Fibroblast of gingiva (primary cell): ENCODE measurements at regions not wholly inside any gene's neighbourhood (a gene's known extent, or its start where the extent isn't known, plus 50 kb on each side); places are given as distances from the start of the nearest gene placed in this dataset.

Experiments
- DNase-seq: peaks from one replicate; pipeline ENCODE4 v3.0.0-alpha.2; 2011; ENCODE audit warnings: low read depth

DNA sequence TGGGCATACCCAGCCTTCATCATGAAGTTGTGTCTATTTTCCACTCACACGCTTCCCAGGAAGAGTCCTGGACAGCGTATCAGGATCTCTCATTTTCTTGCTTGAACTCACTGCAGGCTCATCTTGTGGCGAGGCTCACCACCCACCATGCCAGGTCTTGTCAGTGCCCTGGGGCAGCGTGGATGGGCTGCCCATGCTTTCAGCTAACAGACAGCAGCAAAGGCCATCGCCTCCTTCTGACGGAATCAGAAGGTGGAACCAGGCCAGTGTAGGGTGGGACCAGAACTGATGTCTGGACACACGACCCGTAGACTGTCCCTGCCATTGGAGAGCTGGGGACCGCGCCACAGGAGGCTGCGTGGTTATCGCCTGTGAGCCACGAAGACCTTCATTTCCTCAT, 169.4 kb downstream of the FOXL1 start:
- DNase-seq: peak; percentile 40

DNA sequence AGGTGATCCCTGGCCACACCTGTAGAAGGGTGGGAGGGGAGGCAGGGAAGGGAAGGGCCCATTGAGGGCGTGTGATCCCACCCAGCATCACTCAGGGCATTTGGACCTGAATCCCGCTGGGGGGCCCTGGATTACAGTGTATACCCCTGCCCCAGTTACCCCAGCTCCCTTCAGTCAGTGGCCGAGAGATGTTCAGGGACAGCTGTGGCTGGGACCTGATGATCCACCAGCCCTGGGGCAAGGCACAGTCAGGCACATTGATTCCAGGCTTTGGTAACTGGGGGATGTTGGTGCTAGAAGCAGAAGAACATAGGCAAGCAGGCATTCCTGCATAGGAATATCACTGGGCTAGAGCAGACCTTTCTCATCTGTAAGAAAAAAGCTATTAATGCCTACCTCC, 170.3 kb downstream of the FOXL1 start:
- DNase-seq: no peak

DNA sequence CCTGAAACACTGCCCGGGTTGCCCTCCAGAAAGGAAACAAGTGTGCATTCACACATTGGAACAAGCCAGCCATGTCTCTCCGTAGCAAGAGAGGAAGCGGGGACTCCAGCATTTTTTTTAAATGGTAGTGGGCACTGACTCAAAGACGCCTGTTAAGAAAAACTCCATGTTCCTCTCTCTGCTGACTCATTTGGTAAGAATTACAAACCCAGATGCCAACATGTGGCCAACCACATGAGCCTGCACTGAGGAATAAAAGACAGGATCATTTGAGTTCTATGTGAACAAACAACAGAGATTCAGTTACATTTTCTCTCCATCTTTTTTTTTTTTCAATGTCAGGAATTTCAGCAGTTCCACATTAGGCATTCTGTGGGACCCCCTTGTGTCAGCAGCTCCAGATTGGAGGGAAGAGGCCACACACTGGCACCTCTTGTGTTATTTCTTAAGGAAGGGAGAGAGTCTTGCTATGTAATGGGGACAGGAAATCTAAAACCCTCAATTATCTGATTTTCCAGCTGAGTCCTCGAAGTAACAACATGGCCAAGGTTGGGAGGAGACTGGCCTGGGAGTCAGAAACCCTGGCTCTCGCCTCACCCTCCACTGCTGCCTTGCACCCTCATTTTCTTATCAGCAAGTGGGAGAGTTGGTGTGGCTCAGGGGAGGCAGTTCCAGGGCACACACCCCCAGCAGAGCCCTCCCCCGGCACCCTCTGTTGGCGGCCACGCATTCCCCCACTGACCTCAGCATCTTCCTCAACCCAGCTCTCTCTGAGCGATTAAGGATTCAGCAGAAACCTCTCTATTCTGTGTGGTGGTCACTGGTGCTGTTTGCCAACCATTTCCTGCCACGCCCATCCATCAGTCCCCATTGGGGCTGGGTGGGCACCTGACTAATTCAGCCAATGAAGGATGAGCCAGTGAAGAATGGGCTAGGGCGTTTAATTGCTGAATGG, 173.0 kb downstream of the FOXL1 start:
- peak; percentile 95 for DNase-seq

DNA sequence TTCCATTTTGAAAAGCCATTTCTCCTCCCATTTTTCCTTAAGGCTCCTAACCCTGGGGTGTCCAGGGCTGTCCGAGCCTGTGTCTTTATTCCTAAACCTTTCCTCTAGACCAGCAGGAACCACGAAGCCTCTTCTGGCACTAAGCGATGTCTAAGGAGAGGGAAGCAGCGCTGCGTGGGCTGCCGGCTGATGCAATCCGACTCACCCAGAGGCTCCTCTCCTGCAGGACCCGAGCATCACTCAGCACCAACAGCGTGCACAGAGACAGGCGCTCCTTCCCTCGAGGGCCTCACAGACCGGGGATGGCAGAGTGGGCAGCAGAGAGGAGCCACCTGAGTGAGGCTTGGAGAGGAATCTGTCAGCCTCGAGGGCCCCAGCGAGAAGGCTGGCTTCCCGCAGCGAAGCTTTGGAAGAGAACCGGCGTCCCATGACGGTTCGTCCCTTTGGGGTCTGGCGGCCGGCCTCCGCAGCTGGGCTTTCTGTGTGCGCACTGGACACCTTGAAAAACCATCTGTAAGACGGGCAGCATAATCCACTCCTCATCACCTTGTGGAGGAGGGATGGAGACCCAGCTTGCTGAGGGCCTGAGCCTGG, 174.3 kb downstream of the FOXL1 start:
- DNase-seq: no peak

DNA sequence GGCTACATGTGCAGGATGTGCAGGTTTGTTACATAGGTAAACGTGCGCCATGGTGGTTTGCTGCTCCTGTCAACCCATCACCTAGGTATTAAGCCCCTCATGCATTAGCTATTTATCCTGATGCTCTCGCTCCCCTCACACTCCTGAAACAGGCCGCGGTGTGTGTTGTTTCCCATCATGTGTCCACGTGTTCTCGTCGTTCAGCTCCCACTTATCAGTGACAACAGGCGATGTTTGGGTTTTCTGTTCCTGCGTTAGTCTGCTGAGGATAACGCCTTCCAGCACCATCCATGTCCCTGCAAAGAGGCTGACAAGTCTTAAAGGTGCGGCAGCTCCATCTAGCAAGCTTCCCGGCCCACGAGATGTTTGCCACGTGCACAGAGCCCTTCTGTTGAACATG, 175.1 kb downstream of the FOXL1 start:
- DNase-seq: no peak

DNA sequence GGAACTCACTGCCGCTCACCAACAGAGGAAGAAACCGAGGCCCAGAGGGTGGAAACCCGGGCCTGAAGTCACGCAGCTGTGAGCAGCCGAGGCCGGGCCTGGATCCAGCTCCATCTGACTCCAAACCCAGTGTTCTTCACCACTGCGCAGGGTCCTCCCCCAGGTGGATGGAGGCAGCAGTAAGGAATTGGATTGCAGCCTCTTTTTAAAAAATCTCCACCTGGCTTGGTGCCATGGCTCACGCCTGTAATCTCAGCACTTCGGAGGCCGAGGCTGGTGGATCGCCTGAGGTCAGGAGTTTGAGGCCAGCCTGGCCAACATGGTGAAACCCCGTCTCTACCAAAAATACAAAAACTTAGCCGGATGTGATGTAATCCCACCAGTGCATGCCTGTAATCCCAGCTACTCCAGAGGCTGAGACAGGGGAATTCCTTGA, 177.2 kb downstream of the FOXL1 start:
- DNase-seq: no peak

DNA sequence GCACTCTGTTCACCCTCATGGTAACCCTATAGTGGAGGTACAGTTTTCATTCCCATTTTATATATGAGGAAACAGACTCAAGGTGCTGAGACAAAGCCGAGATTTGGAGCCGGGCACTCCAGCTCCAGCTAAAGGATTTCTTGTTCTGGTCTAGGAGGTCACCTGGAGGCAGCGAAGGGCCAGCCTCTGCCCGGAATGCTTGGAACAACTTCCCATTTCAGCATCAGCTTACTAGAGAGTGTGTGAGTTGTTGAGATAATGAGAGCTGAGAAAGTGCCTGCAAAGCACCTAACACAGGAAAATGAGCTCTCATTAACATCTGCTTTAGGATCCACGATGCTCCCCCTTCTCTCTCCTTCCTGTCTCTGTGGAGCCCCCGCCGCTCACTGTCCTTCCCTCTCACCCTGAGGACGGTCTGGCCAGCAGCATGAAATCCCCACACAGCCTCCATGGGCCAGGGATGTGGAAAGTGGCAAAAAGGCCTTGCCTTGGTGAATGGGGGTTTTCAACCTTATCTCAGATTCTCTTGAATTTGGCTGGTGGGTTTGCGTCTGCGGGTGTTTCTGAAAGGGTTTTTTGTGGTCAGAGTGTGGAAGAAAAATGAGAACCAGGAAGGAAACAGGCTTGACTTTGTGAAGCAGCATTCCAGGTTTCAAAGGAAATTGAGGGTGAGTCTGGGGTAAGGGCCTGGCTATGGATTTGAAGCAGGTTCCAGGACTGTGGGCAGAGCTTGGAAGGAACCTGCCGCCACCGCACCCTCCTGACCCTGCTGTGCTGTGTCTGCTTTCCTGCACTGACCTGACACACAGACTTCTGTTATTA, 178.7 kb downstream of the FOXL1 start:
- no peak for DNase-seq

DNA sequence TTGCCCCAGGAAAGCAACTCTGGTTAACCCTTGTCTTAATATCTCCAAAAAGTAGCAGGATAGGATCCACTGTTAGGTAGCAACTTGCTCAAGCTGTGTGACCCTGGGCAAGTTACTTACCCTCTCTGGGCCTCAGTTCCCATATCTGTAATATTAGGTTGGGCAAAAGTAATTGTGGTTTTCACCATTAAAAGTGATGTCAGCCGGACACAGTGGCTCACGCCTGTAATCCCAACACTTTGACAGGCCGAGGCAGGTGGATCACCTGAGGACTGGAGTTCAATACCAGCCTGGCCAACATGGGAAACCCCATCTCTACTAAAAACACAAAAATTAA, 179.3 kb downstream of the FOXL1 start:
- DNase-seq: no peak

DNA sequence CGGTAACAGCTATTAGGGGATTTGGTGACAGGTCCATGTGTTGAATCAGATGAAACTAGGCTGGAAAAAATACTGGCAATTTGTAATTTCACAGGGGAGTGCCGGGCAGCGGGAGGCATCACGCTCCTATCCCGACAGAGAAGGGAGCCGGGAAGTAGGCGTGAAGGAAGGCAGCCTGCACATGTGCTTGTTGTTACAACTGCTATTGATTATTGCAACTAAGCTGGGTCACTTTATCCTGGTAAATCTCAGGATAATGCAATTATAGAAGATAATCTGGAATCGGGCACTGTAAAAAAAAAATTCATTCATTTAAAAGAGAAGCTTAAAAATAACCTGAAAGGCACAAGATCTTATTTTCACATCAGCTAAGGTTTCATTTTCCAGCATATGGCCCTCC, 180.6 kb downstream of the FOXL1 start:
- DNase-seq: no peak

DNA sequence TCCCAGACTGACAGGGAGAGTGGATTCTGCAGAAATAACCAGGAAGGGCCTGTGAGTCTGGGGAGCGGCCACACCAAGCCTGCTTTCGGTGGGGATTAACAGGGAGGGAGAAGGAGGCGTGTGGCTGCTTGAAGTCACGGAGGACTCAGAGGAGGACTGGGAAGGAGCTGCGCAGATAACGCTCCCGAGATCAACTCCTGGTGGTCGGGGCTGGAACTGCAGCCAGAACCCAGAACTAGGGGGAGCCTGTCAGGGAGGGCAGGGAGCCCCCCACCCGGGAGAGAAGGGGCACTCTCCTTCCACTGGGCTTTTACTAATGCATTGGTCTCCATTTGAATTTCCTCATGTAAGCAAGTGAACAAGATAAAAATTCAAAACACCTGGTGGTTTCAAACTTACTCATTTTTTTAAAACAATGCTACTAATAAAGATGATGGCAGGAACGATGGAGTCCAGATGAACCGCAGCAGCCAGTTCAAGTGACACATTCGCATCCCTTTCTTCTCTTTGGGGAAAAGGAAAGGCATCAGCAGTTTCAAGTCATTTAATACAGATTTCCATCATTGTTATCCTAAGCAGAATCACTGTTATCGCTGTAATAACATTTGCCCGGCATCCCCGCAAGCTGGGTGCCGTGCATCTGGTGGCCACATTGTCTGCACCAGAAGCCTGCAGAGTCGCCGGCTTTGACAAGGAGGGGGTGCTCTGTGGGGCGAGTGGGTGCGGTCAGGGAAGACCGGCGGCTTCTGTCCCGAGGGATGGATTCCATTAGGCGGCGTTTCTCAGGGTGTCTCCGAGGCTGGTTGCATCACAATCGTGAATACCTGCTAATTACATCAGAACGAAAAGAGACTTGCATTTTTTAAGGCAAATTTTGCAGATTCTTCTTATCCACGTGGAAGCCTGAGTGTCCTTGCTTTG, 183.0 kb downstream of the FOXL1 start:
- DNase-seq: peak; percentile 72

DNA sequence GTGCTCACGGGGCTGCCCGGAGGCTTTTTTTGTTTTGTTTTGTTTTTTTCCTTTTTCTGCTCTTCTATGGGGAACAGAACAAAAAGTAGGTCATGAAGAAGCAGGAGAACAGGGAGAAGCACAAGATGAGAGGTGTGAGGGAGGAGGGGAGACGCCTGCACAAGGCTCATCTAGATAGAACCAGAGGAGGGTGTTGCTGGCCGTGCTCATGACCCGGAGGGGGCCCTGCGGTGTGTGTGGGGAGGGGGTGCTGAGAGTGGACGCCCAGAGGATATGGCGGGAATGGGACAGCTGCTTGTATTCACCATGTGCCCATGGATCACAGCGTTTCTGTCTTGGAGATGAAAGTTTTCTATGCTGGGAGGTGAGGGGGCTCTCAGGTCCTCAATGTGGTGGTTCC, 183.7 kb downstream of the FOXL1 start:
- no peak for DNase-seq

DNA sequence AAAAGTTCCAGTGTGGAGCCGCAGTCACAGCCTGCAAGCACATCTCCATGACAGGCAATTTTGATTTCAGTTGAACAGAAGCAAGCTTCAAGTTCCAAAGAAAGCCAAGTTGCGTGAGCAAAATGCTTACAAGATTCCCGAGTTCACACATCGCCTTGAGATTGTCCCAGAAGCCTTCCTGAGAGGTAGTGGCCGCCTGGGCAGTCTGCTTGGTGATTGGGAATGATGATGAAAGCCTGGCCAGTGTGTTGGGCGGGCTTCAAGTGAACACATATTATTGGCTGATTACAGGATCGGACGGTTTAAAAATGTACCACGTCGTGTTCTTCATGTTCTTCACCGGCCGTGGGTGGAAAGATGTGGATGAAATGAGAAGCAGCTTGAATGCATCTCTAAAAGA, 185.5 kb downstream of the FOXL1 start:
- DNase-seq: no peak

DNA sequence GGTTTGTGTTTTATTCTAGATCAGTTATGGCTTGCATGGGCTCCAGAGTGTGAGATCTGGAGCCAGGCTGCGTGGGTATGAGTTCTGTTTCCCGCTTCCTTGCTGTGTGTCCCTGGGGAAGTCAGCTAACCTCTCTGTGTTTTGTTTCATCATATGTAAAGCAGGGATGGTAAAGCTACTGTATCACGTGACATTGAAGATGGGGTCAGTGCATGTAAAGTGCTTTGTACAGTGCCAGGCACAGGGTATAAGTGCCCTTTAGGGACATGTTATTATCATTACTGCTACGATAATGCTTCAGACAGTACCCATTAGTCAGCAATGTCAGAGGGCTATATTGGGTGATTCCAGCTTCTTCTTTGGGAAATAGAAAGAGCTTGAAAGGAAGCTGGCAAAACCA, 186.2 kb downstream of the FOXL1 start:
- DNase-seq: no peak

DNA sequence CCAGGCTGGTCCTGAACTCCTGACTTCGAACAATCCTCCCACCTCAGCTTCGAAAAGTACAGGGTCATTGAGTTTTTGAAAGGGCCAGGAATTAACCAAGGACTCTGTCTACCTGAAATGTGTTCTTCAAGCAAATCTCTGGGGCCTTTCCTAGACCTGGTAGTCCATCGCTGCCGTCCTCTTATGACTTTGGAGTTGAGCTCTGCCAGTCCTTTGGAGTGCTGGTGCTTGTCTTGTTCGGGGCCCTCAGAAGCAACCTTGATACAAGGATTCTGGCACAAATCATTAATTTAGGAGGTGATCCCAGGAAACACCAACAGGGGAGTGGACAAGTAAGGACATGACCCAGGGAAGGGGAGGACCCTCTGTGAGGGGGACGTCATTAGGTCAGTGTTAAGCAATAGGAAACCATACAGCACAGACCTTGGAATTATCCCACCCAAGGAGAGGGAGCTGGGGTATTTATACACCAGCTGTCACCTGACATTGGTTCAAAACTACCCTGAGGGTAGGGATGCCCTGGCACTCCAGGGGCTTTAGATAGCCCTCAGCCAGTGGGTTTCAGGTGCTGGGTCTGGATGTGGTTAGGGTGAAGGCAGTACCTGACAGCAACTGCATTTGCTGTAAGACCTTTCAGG, 187.2 kb downstream of the FOXL1 start:
- no peak for DNase-seq

DNA sequence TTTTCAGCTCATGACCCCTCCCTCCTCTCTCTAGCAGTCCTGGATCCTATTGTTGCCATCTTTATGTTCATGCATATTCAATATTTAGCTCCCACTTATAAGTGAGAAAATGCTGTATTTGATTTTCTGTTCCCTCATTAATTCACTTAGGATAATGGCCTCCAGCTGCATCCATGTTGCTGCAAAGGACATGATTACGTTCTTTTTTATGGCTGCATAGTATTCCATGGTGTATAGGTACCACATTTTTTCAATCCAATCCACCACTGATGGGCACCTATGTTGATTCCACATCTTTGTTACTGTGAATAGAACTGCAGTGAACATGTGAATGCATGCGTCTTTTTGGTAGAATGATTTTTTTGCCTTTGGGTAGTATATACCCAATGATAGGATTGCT, 188.4 kb downstream of the FOXL1 start:
- no peak for DNase-seq

DNA sequence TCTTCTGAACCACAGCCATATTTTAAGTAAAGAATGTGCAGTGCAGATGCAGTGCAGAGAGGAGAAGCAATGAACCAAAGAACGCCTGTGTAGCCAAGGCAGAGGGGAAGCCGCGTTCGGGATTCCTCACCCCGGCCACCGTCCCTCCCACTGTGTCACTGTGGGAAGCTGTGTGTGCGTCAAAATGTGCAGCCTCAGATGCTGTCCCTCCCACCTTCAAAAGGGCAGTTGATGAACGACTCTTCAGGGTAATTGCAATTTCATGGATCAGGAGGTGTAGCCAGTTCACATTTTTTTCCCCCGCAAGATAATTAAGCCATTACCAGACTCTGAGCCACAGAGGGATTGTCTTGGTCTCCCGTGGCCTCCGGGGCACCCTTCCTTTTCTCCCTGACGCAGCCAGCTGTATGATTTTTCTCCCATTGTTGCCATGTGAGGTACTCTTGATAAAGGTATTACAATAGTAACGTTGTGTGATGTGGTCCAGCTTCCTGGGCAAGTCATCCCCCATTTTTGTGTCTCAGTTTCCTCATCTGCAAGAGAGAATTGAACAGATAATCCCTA, 190.0 kb downstream of the FOXL1 start:
- no peak for DNase-seq

DNA sequence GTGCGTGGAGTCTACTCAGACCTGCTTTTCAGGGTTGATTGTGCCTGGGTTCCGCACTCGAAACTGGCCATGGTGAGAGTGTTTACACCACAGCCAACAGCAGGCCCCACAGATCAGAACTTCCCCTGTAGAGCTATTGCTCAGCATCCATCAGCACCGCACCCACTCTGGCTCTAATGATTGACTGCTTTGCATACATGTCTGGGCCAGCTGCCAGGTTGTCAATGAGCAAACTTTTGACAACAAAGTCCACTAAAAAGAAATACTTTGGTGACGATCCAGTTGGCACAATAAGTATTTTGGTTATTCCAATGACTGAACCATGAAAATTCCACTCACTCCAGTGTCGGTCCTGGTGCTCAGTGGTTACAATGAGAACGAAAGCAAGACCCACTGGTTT, 190.7 kb downstream of the FOXL1 start:
- no peak for DNase-seq

DNA sequence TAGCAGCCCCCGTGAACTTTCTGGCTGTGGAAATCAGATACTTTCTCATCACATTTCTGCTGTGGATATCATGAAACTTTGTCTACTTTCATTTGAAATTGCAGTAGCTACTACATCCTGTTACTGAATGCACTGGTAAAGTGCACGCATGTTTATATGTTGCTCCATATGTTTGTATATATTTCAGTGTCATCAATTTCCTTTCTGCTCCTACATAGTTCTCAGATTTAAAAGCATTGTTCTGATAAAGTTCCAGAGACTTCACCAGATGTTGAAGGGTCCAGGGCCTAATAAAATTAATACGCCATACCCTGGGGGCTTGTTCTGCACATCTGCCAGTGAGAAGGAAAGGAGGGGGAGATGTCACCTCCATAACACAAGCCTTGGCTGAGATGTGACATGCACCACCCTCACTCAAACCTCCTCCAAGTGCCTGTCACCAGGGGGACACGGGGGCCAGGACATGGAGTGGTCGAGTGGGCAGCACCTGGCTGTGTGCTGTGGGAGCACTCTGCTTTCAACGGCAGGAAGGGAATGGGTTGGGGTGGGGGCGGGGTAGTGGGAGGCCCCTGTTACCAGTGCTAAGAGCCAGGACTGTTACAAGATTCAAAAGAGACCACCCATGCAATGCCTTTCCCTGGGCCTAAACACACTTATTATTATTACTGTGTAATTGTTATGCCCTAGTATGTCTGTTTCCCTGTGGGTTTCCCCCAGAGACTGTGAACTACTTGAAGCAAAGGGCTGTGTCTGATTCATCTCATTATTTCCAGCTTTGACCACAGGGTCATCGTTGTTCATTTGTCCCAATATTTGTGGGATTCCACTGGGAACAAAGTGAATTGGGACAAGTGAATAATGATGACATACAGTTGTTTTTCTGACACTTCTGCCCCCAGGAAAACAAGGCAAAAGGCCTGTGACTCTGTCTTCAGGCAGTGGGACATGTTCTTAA, 193.4 kb downstream of the FOXL1 start:
- peak; percentile 39 for DNase-seq

DNA sequence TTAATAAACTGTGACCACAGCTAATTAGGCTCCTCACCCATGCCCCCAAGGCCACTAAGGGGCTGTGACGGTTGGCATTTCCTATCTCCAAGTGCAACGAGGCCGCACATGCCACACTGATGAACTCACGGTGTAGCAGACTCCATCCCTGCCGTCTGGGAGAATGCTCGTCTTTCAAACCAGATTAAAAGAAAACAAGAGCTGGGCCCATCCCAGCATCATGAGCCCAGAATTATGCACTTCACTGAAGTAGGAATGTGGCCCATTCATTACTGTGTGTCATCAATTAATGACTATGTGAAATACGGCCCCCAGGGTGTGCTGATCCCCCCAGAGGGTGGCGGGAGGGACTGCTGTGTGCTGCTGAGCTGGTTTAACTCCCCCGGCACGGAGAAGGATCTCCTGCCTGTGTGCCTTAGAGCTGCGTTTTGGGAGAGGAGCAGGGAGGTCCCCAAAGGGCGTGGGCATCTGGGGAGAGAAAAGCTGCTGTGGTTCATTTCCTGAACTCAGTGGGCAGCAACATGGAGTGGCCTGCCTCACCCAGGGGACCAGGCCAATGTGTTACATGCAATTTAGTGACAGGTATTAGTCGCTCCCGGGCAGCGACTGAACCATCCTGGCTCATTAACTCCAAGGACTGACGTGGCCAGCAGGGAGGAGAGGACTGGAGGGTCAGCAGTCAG, 194.5 kb downstream of the FOXL1 start:
- DNase-seq: peak; percentile 81
